Neutrophil (primary cell): ENCODE measurements at regions not wholly inside any gene's neighbourhood (a gene's known extent, or its start where the extent isn't known, plus 50 kb on each side); places are given as distances from the start of the nearest gene placed in this dataset.

Experiments used
- H3K27ac ChIP-seq: fragments of 200-600 bp; sonication (generic); 2 replicates; pipeline ENCODE4 v1.5.1; 2016; ENCODE audit warnings: mild to moderate bottlenecking, moderate library complexity
- H3K27me3 ChIP-seq: fragments of 200-600 bp; sonication (generic); 2 replicates; pipeline ENCODE4 v1.6.0; 2016; ENCODE audit warnings: mild to moderate bottlenecking
- H3K36me3 ChIP-seq: fragments of 200-600 bp; sonication (generic); 2 replicates; pipeline ENCODE4 v1.5.1; 2017
- H3K4me1 ChIP-seq, 2 experiments: fragments of 200-600 bp in 1 of 2; sonication (generic) in 1 of 2; 1 replicate in 1 of 2; 2 replicates in 1 of 2; pipeline versions ENCODE4 v1.5.1 to v1.6.1; 2013 to 2016; ENCODE audit warnings: low read depth in 1 of 2, low read length in 1 of 2, mild to moderate bottlenecking in 1 of 2, moderate library complexity in 1 of 2; ENCODE audit not compliant: control insufficient read depth in 1 of 2, insufficient read depth in 1 of 2
- H3K4me3 ChIP-seq, 2 experiments: fragments of 200-600 bp in 1 of 2; sonication (generic) in 1 of 2; 1 replicate in 1 of 2; 2 replicates in 1 of 2; pipeline ENCODE4 v1.5.1; 2013 to 2016; ENCODE audit warnings: low read depth in 1 of 2, low read length in 1 of 2, mild to moderate bottlenecking in 1 of 2, moderate library complexity in 1 of 2
- H3K9me3 ChIP-seq: fragments of 200-600 bp; sonication (generic); 2 replicates; pipeline ENCODE4 v1.5.1; 2016
- CTCF ChIP-seq: fragments of 200-600 bp; sonication (generic); IDR thresholded peaks from 2 replicates; pipeline ENCODE4 v1.5.1; 2016; ENCODE audit warnings: antibody characterized with exemption

GRCh38 chr4:57494821-57495220 lies 384.6 kb upstream of the IGFBP7 start:
- H3K27me3 ChIP-seq = no peaks in the 10 kb centered on the region
- H3K9me3 ChIP-seq = no peaks in the 10 kb centered on the region
- no peak for TF ChIP-seq CTCF
- no peaks in the 10 kb centered on the region for H3K36me3 ChIP-seq
- no peaks in the 10 kb centered on the region for H3K4me1 ChIP-seq
- H3K4me3 ChIP-seq = no peak overlapping the region
- H3K27ac ChIP-seq = no peak overlapping the region

- Histone ChIP-seq H3K36me3 (no peaks in the 10 kb centered on the region), H3K27me3 (no peaks in the 10 kb centered on the region), H3K27ac (no peak overlapping the region), H3K4me1 (no peaks in the 10 kb centered on the region), H3K4me3 (no peak overlapping the region), H3K9me3 (no peaks in the 10 kb centered on the region)
- no peak for TF ChIP-seq CTCF
Observed at GRCh38 chr4:57492251-57492878, 382.2 kb upstream of the IGFBP7 start.

GRCh38 chr4:57491388-57491787 lies 381.2 kb upstream of the IGFBP7 start:
- Histone ChIP-seq H3K27me3 (no peaks in the 10 kb centered on the region), H3K27ac (no peak overlapping the region), H3K36me3 (no peaks in the 10 kb centered on the region), H3K4me1 (no peaks in the 10 kb centered on the region), H3K4me3 (no peak overlapping the region), H3K9me3 (no peaks in the 10 kb centered on the region)
- TF ChIP-seq CTCF = no peak

- no peak for TF ChIP-seq CTCF
- H3K4me3 ChIP-seq = no peak overlapping the region
- no peaks in the 10 kb centered on the region for H3K4me1 ChIP-seq
- H3K9me3 ChIP-seq = no peaks in the 10 kb centered on the region
- no peaks in the 10 kb centered on the region for H3K36me3 ChIP-seq
- no peak overlapping the region for H3K27ac ChIP-seq
- H3K27me3 ChIP-seq = no peaks in the 10 kb centered on the region
Observed at GRCh38 chr4:57490520-57491255, 380.5 kb upstream of the IGFBP7 start.

- H3K9me3 ChIP-seq = no peaks in the 10 kb centered on the region
- no peak for TF ChIP-seq CTCF
- no peaks in the 10 kb centered on the region for H3K4me1 ChIP-seq
- H3K4me3 ChIP-seq = no peak overlapping the region
- no peak overlapping the region for H3K27ac ChIP-seq
- H3K27me3 ChIP-seq = no peaks in the 10 kb centered on the region
- no peaks in the 10 kb centered on the region for H3K36me3 ChIP-seq
Observed at GRCh38 chr4:57488366-57489162, 378.4 kb upstream of the IGFBP7 start.
